ENCODE measurements at regions not wholly inside any gene's neighbourhood (a gene's known extent, or its start where the extent isn't known, plus 50 kb on each side); places are given as distances from the start of the nearest gene placed in this dataset.

GRCh38 chr14:43901911-43902673 is 605.0 kb downstream of the FSCB start:
- ATAC-seq = no peak

More at GRCh38 chr14:43901911-43902673, 605.0 kb downstream of the FSCB start:
- TF ChIP-seq ZFP30 (CRISPR knock-in tag; IDR thresholded peaks at IDR 0.05) (no peak), PPARA (CRISPR knock-in tag; IDR thresholded peaks at IDR 0.05; ENCODE audit: borderline replicate concordance) (no peak), TSHZ2 (CRISPR knock-in tag; IDR thresholded peaks at IDR 0.05) (no peak), OSR1 (CRISPR knock-in tag; IDR thresholded peaks at IDR 0.05) (no peak), ZFP3 (CRISPR knock-in tag; IDR thresholded peaks at IDR 0.05) (no peak), ARNTL (CRISPR knock-in tag; IDR thresholded peaks at IDR 0.05; ENCODE audit: borderline replicate concordance, low read depth) (no peak), TCF4 (CRISPR knock-in tag; IDR thresholded peaks at IDR 0.05; ENCODE audit: borderline replicate concordance) (no peak), CSRNP3 (CRISPR knock-in tag; IDR thresholded peaks at IDR 0.05) (no peak), ISL1 (CRISPR knock-in tag; IDR thresholded peaks at IDR 0.05) (no peak), SNAI2 (CRISPR knock-in tag; IDR thresholded peaks at IDR 0.05) (no peak), GLIS3 (CRISPR knock-in tag; IDR thresholded peaks at IDR 0.05) (no peak), ZNF8 (CRISPR knock-in tag; IDR thresholded peaks at IDR 0.05) (no peak), CREB5 (CRISPR knock-in tag; IDR thresholded peaks at IDR 0.05; ENCODE audit: low read depth) (no peak), POU6F1 (CRISPR knock-in tag; IDR thresholded peaks at IDR 0.05; ENCODE audit: borderline replicate concordance, low read depth) (no peak), RARB (CRISPR knock-in tag; IDR thresholded peaks at IDR 0.05) (no peak), ZNF565 (CRISPR knock-in tag; conservative IDR thresholded peaks at IDR 0.05; ENCODE audit: low read depth) (no peak), PATZ1 (CRISPR knock-in tag; IDR thresholded peaks at IDR 0.05; ENCODE audit: borderline replicate concordance) (no peak)
